ENCODE measurements at regions not wholly inside any gene's neighbourhood (a gene's known extent, or its start where the extent isn't known, plus 50 kb on each side); places are given as distances from the start of the nearest gene placed in this dataset.
A peak's percentile ranks its signal among the peaks of the same experiment; 100 is the strongest.

- intact Hi-C loops (cut with DNase I): no loop called here
- DNase-seq: no peak
These were observed 361.0 kb upstream of the HAND2 start for GRCh38 chr4:173891072-173891471.

- DNase-seq: no peak
- intact Hi-C loops (cut with DNase I): no loop called here
These were observed 353.8 kb upstream of the HAND2 start for GRCh38 chr4:173883821-173884220.

GRCh38 chr4:173880897-173881296, 350.9 kb upstream of the HAND2 start:
- DNase-seq: no peak
- intact Hi-C loops (cut with DNase I): no loop called here

GRCh38 chr4:173879509-173879908, 349.5 kb upstream of the HAND2 start:
- intact Hi-C loops (cut with DNase I): no loop called here

GRCh38 chr4:173878701-173879100, 348.7 kb upstream of the HAND2 start:
- intact Hi-C loops (cut with DNase I): no loop called here
- DNase-seq: no peak

More at GRCh38 chr4:173879509-173879908, 349.5 kb upstream of the HAND2 start:
- DNase-seq: no peak

GRCh38 chr4:173871643-173872042, 341.6 kb upstream of the HAND2 start:
- intact Hi-C loops (cut with DNase I): no loop called here
- DNase-seq: no peak

GRCh38 chr4:173866322-173867026, 336.4 kb upstream of the HAND2 start:
- no peak for DNase-seq
- intact Hi-C loops (cut with DNase I): no loop called here

GRCh38 chr4:173862754-173863153, 332.7 kb upstream of the HAND2 start:
- intact Hi-C loops (cut with DNase I): no loop called here
- DNase-seq: no peak

GRCh38 chr4:173860094-173860493, 330.1 kb upstream of the HAND2 start:
- intact Hi-C loops (cut with DNase I): no loop called here
- no peak for DNase-seq

- DNase-seq: no peak
- intact Hi-C loops (cut with DNase I): no loop called here
These were observed 329.2 kb upstream of the HAND2 start for GRCh38 chr4:173859091-173859713.

- intact Hi-C loops (cut with DNase I): no loop called here
- no peak for DNase-seq
These were observed 328.4 kb upstream of the HAND2 start for GRCh38 chr4:173858471-173858870.

- DNase-seq: no peak
- intact Hi-C loops (cut with DNase I): no loop called here
These were observed 327.8 kb upstream of the HAND2 start for GRCh38 chr4:173857828-173858227.

- no peak for DNase-seq
- intact Hi-C loops (cut with DNase I): no loop called here
These were observed 325.0 kb upstream of the HAND2 start for GRCh38 chr4:173855015-173855414.

- intact Hi-C loops (cut with DNase I): no loop called here
These were observed 322.7 kb upstream of the HAND2 start for GRCh38 chr4:173852775-173853174.

GRCh38 chr4:173845580-173845979, 315.6 kb upstream of the HAND2 start:
- DNase-seq: no peak
- intact Hi-C loops (cut with DNase I): no loop called here

More at GRCh38 chr4:173852775-173853174, 322.7 kb upstream of the HAND2 start:
- no peak for DNase-seq

- intact Hi-C loops (cut with DNase I): no loop called here
- DNase-seq: no peak
These were observed 309.8 kb upstream of the HAND2 start for GRCh38 chr4:173839865-173840264.

- intact Hi-C loops (cut with DNase I): no loop called here
- no peak for DNase-seq
These were observed 307.5 kb upstream of the HAND2 start for GRCh38 chr4:173837517-173837916.

- intact Hi-C loops (cut with DNase I): no loop called here
- peak in 19 of 42 donors; percentile 1 to 74 (median 24) for DNase-seq
These were observed 305.9 kb upstream of the HAND2 start for GRCh38 chr4:173835903-173836302.

GRCh38 chr4:173834151-173834550, 304.1 kb upstream of the HAND2 start:
- intact Hi-C loops (cut with DNase I): no loop called here
- DNase-seq: no peak

- intact Hi-C loops (cut with DNase I): no loop called here
- DNase-seq: no peak
These were observed 299.5 kb upstream of the HAND2 start for GRCh38 chr4:173829565-173829964.

GRCh38 chr4:173827707-173828106, 297.7 kb upstream of the HAND2 start:
- no peak for DNase-seq
- intact Hi-C loops (cut with DNase I): no loop called here
